KMS-11 (cell line): ENCODE measurements at regions not wholly inside any gene's neighbourhood (a gene's known extent, or its start where the extent isn't known, plus 50 kb on each side); places are given as distances from the start of the nearest gene placed in this dataset.

Experiments used
- H2AFZ ChIP-seq: fragments of 200-600 bp; sonication (generic); 2 replicates; pipeline ENCODE4 v1.6.1; 2016; ENCODE audit warnings: antibody characterized with exemption, mixed run types, low read depth
- H3K27ac ChIP-seq: fragments of 200-600 bp; sonication (generic); 2 replicates; pipeline ENCODE4 v1.6.1; 2016; ENCODE audit warnings: mild to moderate bottlenecking, mixed run types
- H3K27me3 ChIP-seq: fragments of 200-600 bp; sonication (generic); 2 replicates; pipeline ENCODE4 v1.6.1; 2017; ENCODE audit warnings: mild to moderate bottlenecking, low read depth, mixed run types, moderate library complexity; ENCODE audit not compliant: insufficient read depth
- H3K36me3 ChIP-seq: fragments of 200-600 bp; sonication (generic); 2 replicates; pipeline ENCODE4 v1.6.1; 2017; ENCODE audit warnings: mild to moderate bottlenecking, mixed run types; ENCODE audit not compliant: insufficient read depth
- H3K4me1 ChIP-seq: fragments of 200-600 bp; sonication (generic); 2 replicates; pipeline ENCODE4 v1.6.1; 2016; ENCODE audit warnings: mild to moderate bottlenecking, low read depth, mixed run types; ENCODE audit not compliant: poor library complexity, severe bottlenecking
- H3K4me2 ChIP-seq: fragments of 200-600 bp; sonication (generic); 2 replicates; pipeline ENCODE4 v1.7.0; 2016; ENCODE audit warnings: mild to moderate bottlenecking, mixed run types
- H3K4me3 ChIP-seq: fragments of 200-600 bp; sonication (generic); IDR thresholded peaks from 2 replicates; pipeline ENCODE4 v1.6.1; 2017; ENCODE audit warnings: low read depth, low read length, mixed read lengths; ENCODE audit not compliant: insufficient read depth
- H3K79me2 ChIP-seq: fragments of 200-600 bp; sonication (generic); 2 replicates; pipeline ENCODE4 v1.6.1; 2016; ENCODE audit warnings: low read depth, mixed run types; ENCODE audit not compliant: insufficient read depth
- H3K9ac ChIP-seq: fragments of 200-600 bp; sonication (generic); 2 replicates; pipeline ENCODE4 v1.6.1; 2016; ENCODE audit warnings: mild to moderate bottlenecking, mixed run types
- H4K20me1 ChIP-seq: fragments of 200-600 bp; sonication (generic); 2 replicates; pipeline ENCODE4 v1.6.1; 2016; ENCODE audit warnings: mild to moderate bottlenecking, mixed run types; ENCODE audit not compliant: insufficient read depth
- CTCF ChIP-seq: fragments of 200-600 bp; sonication (generic); conservative IDR thresholded peaks from 2 replicates; pipeline ENCODE4 v1.6.1; 2017; ENCODE audit warnings: low read depth, mild to moderate bottlenecking, antibody characterized with exemption, low read length, moderate library complexity, mixed read lengths

GRCh38 chr1:208808301-208808700 lies 564.1 kb upstream of the PLXNA2 start:
- Histone ChIP-seq H3K4me3 (no peak overlapping the region), H3K9ac (no peak overlapping the region), H3K36me3 (no peaks in the 10 kb centered on the region), H3K4me2 (peak overlapping the region; percentile 46), H2AFZ (peak overlapping the region; percentile 19), H3K27me3 (no peaks in the 10 kb centered on the region), H3K79me2 (no peaks in the 10 kb centered on the region), H3K27ac (peak overlapping the region; percentile 64; the same call in 1 of the 2 replicates), H4K20me1 (no peaks in the 10 kb centered on the region), H3K4me1 (peaks cover 91% of the 10 kb centered on the region)
- no peak for TF ChIP-seq CTCF

DNA sequence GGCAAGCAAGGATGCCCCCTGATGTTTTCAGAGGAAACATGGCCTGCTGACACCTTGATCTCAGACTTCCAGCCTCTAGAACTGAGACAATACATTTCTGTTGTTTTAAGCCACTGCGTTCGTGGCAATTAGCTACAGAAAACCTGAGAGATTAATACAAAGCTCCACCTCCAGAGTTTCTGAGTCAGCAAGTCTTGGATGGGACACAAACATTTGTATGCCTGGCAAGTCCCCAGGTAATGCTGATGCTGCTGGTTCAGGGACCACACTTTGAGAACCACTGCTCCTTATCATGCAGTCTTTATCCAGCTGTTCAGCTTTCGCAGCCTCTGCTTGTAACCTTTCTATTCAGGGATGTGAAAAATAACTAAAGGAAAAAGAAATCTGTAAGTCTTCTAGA lies 565.7 kb upstream of the PLXNA2 start:
- H3K9ac ChIP-seq, result peak overlapping the region; percentile 2; the same call in 1 of the 2 replicates
- no peaks in the 10 kb centered on the region for H3K27me3 ChIP-seq
- H3K79me2 ChIP-seq, result no peaks in the 10 kb centered on the region
- no peak; the same call in 1 of the 2 replicates for TF ChIP-seq CTCF
- no peak overlapping the region for H3K4me3 ChIP-seq
- peak overlapping the region; percentile 1; the same call in 1 of the 2 replicates for H2AFZ ChIP-seq
- H3K4me1 ChIP-seq, result peaks cover 86% of the 10 kb centered on the region
- H3K27ac ChIP-seq, result peak overlapping the region; percentile 64
- H3K36me3 ChIP-seq, result no peaks in the 10 kb centered on the region
- H4K20me1 ChIP-seq, result no peaks in the 10 kb centered on the region
- H3K4me2 ChIP-seq, result peak overlapping the region; percentile 46

- no peak for TF ChIP-seq CTCF
These were observed 574.7 kb upstream of the PLXNA2 start for GRCh38 chr1:208818770-208819445.

DNA sequence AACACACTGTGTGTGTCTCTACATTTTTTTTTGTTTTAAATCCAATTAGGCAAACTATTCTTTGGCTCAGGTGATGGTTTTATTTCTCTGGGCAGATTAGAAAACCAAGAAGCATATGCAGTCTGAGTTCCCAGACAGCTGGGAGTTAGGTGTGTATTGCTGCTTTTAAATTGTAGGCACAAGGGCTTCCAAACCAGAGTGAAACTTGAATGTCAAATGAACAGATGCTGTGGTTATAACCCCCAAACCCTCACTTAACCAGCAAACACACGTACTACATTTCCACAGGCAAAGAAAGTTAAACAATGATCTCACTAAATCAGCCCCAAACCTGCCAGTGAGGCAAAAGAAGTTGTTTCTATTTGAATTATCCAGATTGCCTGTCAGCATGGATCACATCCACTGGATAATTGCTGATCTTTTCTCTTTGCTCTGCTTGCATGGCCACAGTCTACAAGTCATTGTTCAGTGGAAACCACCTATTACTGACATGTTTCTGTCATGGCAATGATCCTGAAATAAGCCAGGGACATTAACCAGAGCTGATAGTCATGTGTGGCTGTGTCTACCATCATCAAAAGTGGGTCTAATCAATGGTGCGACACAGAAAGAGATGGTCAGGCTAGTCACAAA lies 576.5 kb upstream of the PLXNA2 start:
- no peaks in the 10 kb centered on the region for H4K20me1 ChIP-seq
- H3K4me1 ChIP-seq, result peaks cover 76% of the 10 kb centered on the region
- peak overlapping the region; percentile 21 for H3K4me3 ChIP-seq
- no peaks in the 10 kb centered on the region for H3K27me3 ChIP-seq
- no peak overlapping the region for H2AFZ ChIP-seq
- H3K27ac ChIP-seq, result peak overlapping the region; percentile 82
- no peaks in the 10 kb centered on the region for H3K36me3 ChIP-seq
- H3K79me2 ChIP-seq, result no peaks in the 10 kb centered on the region
- no peak for TF ChIP-seq CTCF
- peak overlapping the region; percentile 36; the same call in 1 of the 2 replicates for H3K9ac ChIP-seq
- peak overlapping the region; percentile 88 for H3K4me2 ChIP-seq

More at GRCh38 chr1:208818770-208819445, 574.7 kb upstream of the PLXNA2 start:
- Histone ChIP-seq H3K27me3 (no peaks in the 10 kb centered on the region), H3K4me1 (peaks cover 69% of the 10 kb centered on the region), H4K20me1 (no peaks in the 10 kb centered on the region), H3K9ac (no peak overlapping the region), H3K4me3 (no peak overlapping the region), H3K27ac (peak overlapping the region; percentile 82; the same call in 1 of the 2 replicates), H3K79me2 (no peaks in the 10 kb centered on the region), H3K36me3 (no peaks in the 10 kb centered on the region), H3K4me2 (peak overlapping the region; percentile 88), H2AFZ (no peak overlapping the region; the same call in 1 of the 2 replicates)
